GM13976 (cell line): ENCODE measurements at regions not wholly inside any gene's neighbourhood (a gene's known extent, or its start where the extent isn't known, plus 50 kb on each side); places are given as distances from the start of the nearest gene placed in this dataset.

Source experiments
- DNase-seq: peaks from one replicate; pipeline ENCODE4 v3.0.0; 2012; ENCODE audit warnings: low spot score
- in situ Hi-C: fragments of 300-500 bp; cut with MboI; formaldehyde crosslinking; loops from one replicate; pipeline ENCODE4 v1.12.0; 2022; ENCODE audit warnings: low sequenced_read_pairs, mixed read lengths, inconsistent platforms; ENCODE audit not compliant: unreplicated experiment
- TF ChIP-seq, protein P1 (sequence below): IDR thresholded peaks from 2 replicates; pipeline ENCODE4 v1.5.1; 2012; ENCODE audit warnings: borderline replicate concordance, mild to moderate bottlenecking; ENCODE audit not compliant: insufficient read depth; ENCODE audit errors: extremely low read depth, missing control alignments, control extremely low read depth

DNA sequence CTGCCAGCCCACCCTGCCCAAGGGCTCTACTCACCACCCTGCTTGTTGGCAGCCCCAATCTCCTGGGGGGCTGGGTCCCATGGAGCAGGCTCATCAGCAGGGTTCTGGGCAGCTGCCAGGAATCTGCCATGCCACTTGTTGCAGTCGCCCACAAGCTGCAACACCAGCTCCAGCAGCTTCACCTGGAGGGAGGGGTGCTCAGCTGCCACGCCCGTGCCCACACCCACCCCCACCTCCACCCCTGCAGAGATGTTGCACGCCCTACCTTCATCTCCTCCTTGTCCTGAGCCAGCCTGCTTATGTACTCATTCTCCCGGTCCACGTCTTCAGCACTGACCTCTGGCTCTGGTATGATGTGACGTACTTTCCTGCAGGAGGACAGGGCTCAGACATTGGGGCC is 77.9 kb upstream of the C2CD4B start:
- TF ChIP-seq, protein P1, sequence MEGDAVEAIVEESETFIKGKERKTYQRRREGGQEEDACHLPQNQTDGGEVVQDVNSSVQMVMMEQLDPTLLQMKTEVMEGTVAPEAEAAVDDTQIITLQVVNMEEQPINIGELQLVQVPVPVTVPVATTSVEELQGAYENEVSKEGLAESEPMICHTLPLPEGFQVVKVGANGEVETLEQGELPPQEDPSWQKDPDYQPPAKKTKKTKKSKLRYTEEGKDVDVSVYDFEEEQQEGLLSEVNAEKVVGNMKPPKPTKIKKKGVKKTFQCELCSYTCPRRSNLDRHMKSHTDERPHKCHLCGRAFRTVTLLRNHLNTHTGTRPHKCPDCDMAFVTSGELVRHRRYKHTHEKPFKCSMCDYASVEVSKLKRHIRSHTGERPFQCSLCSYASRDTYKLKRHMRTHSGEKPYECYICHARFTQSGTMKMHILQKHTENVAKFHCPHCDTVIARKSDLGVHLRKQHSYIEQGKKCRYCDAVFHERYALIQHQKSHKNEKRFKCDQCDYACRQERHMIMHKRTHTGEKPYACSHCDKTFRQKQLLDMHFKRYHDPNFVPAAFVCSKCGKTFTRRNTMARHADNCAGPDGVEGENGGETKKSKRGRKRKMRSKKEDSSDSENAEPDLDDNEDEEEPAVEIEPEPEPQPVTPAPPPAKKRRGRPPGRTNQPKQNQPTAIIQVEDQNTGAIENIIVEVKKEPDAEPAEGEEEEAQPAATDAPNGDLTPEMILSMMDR: no peak
- no peak for DNase-seq

DNA sequence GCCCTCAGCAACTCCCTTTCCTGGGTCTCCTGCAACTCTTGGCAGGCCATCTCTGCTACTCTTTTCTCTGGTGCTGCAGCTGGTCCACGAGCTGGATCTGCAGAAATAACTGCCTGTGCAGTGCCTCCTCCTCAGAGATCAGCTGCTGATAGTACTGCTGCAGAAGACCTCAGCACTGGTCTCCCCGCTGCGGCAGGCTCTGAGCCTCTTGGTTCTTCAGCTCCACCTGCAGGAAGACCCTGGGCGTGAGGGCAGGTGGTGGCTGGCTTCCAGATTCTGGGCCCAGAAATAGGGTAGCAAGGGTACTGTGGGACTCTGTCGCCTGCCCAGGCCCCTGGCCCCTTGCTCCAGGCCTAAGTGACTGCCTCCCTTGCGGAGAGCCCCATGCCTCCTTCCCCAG is 79.7 kb upstream of the C2CD4B start:
- in situ Hi-C loops: no loop called here
- no peak for DNase-seq
- TF ChIP-seq, protein P1: no peak

More for the DNA sequence above, 77.9 kb upstream of the C2CD4B start:
- in situ Hi-C loops: no loop called here

DNA sequence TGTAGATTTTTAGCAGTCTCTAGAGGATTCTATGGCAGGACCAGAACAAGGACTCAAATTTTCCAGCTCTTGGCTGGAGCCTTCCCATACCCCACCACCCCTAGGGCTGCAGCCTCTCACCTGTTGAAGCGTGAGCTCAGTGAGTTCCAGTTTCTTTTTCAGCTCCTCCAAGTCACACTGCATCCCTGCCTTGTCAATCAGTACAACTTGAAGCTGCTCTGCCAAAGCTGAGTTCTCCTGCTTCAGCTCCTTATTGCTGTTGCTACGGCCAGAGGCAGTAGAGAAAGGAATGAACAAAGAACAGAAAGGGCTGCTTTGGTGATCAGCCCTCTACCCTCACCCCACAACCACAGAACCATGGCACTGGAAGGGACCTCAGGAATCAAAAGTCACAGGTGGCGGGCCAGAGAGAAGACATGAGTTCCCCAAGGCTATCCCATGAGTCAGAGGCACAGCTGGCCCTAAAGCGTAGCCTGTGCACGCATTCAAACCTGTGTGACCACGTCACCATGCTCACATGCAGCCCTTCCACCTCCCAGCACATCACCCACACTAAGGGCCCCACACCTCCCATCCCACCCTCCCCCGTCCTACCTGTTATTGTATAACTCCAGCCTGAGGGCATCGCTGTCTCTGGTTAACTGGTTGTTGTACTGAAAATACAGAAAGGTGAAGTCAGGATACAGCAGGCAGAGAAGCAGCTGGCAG is 83.3 kb upstream of the C2CD4B start:
- DNase-seq: no peak
- TF ChIP-seq, protein P1: no peak
- in situ Hi-C loops: no loop called here

DNA sequence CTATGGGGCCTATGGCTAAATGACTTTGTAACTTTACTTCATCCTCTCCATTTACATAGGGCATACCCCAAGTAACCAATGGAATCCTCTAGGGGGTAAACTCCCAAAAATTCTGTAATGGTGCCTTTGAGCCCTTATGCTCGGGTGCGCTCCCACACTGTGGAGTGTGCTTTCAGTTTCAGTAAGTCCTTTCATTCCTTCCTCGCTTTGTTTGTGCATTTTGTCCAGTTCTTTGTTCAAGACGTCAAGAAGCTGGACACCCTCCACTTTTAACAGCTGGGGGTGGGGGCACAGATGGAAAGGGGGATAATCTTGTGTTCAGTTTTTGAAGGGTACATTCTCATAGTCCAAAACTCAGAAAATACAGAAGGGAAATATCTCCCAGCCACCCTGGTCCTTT is 84.4 kb upstream of the C2CD4B start:
- TF ChIP-seq, protein P1: no peak
- no peak for DNase-seq
- in situ Hi-C loops: no loop called here

DNA sequence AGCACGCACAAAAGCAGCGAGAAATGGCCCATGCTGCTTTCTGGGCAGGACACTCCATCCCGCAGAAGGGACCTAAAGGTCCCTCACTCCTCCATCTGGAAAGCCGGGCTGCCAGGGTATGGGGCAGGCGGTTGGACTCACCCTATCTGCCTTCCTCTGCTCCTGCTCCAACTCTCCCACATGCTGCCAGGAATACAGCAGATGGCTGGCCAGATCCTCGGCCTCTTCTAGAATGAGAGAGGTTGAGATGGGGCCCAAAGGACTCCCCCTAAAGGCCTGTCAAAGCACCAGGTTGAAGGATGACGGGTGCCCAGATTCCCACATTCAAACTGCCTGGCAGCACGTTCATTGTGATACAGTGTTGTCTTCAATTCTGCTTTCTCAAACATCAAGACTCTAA is 85.1 kb upstream of the C2CD4B start:
- in situ Hi-C loops: no loop called here
- TF ChIP-seq, protein P1: no peak
- no peak for DNase-seq

DNA sequence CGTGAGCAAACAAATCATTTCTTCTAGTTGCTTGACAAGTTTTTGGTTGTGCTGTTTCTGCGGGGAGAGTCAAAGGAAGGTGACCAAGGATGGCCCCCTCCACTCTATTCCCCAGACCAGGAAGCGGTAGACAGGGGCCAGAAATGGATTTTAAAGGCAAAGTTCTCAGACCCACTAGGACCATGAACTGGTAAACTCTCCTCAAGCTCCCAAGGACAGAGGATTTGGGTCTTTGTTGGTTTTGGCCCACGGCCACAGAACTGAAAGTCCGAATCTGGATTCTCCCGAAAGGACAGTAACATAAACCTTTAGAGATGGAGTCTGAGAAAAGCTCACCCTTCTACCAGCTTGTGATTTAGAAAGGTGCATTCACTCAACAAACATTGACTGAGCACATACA is 85.9 kb upstream of the C2CD4B start:
- in situ Hi-C loops: no loop called here
- TF ChIP-seq, protein P1: no peak
- DNase-seq: no peak
